HG02840 (cell line): ENCODE measurements at regions not wholly inside any gene's neighbourhood (a gene's known extent, or its start where the extent isn't known, plus 50 kb on each side); places are given as distances from the start of the nearest gene placed in this dataset.
"Not testable (repeated sequence)": the region's sequence is repeated elsewhere in the genome, so short reads cannot be mapped to it uniquely, and the experiment has no call there.

Experiments
- ATAC-seq: cut with Tn5 transposase; IDR thresholded peaks from one replicate; pipeline ENCODE4 v1.9.1; 2021; ENCODE audit warnings: mild to moderate bottlenecking, moderate library complexity, moderate number of reproducible peaks; ENCODE audit not compliant: unreplicated experiment, low FRiP score

DNA sequence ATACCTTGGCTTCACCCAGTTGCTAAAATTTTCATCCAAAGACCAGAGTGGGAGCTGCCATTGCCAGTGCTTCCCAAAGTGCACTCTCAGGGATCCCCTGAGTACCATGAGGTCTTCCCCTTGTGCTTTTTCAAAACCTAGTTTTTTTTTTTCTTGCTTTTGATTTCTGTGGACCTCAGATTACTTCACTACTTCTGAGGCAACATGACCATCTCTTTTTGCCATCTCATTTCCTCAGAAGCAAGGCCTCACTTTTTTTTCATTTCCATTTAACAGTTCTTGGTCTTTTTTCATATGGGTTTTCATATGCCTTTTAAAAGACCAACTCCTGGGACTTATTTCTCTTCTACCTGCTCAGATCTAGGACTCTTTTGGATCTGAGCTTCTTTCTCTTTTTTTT, 64.1 kb upstream of the MMS22L start:
- no peak for ATAC-seq

DNA sequence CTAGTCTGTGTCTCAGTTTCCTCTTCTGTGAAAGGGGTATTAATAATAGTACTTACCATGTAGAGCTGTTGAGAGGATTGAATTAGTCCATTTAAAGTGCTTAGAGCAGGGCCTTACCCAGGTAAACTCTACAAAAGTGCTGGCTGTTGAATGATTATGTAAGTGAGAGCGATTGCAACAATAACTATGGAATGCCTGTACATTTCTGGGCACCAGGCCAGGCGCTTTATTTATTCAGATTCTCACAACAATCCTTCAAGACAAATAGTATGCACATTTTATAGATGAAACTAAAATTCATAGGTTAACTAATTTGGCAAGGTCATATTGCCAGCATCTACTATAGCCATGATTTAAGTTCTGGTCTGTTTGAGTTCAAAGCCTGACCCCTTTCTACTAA, 78.3 kb upstream of the MMS22L start:
- ATAC-seq, result no peak

DNA sequence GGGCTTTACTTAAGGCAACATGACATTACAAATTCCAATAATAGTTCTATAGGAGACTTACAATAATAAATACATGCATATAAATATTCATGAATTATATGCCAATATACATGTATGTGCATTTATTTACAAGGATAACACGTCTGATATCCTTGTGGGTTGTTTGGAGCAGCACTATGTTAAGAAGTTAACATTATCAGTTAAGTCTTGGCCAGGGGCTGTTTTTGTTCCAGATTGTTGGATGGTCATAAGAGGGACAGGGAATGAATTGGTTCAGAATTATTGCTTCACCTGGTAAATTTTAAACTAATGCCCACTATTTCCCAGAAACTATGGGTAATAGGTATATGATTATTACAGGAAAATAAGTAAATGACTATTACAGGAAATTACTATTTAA, 81.3 kb upstream of the MMS22L start:
- no peak for ATAC-seq

DNA sequence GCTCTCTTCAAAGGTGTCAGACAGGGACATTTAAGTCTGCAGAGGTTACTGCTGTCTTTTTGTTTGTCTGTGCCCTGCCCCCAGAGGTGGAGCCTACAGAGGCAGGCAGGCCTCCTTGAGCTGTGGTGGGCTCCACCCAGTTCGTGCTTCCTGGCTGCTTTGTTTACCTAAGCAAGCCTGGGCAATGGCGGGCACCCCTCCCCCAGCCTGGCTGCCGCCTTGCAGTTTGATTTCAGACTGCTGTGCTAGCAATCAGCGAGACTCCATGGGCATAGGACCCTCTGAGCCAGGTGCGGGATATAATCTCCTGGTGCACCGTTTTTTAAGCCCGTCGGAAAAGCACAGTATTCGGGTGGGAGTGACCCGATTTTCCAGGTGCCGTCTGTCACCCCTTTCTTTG, 99.1 kb upstream of the MMS22L start:
- ATAC-seq, result not testable (repeated sequence)

DNA sequence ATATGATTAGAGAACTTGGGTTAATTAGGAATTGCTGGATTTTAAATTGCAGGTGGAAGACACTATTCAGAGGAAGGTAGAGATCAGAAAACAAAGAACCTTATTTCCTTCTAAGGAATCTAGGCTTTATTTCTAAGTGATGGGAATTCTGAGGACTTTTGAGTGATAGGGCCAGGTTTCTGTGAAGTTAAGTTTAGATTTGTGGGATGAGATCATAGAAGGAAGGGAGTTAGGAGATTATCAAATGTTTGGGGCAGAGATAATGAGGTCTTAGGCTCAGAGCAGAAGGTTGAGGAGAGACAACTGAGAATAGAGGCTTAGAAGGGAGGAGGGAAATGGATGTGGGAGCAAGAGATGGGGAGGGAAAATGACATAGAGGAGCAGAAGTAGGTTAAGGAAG, 109.7 kb upstream of the MMS22L start:
- ATAC-seq, result no peak

DNA sequence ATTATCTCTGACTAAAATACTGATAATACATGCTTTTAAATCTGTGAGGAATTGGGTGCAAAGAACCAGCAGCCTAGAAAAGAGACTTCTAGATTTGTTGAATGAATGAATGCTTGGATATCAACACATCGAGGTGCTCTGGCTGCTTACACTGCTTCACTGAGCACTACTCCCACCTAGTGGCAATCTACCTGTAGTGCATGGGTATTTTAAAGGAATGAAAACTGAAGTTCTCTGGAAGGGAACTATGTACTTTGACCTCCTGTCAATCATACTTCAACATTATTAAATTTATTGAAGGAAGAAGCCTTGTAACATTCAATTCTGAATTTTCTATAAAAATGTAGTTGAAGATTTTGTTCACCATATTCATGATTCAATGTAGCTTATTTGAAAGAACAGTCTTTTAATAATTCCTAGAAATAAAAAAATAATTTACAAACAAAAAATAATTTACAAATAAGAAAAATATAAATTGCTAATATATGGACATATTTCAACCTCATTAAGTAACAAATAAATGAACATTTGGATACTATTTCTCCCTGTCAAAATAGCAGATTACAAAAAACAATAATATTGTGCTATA, 111.2 kb upstream of the MMS22L start:
- no peak for ATAC-seq

DNA sequence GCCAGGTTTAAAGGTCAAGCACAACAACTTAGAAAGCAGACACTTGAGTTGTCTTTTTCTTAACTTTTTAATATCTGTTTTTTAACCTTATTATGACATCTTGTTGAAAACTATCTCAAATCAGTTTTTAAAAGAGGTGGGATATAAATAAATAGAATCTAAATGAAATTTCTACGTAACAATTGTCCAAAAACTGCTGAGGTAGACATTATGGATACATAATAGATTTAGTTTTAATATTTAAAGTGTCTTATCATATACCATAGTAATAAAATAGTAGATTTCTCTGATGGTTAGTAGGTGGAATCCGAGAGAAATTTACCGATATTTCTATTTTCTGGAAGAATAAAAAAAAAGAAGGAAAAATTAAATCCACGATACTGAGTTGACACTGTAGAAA, 113.9 kb upstream of the MMS22L start:
- no peak for ATAC-seq

DNA sequence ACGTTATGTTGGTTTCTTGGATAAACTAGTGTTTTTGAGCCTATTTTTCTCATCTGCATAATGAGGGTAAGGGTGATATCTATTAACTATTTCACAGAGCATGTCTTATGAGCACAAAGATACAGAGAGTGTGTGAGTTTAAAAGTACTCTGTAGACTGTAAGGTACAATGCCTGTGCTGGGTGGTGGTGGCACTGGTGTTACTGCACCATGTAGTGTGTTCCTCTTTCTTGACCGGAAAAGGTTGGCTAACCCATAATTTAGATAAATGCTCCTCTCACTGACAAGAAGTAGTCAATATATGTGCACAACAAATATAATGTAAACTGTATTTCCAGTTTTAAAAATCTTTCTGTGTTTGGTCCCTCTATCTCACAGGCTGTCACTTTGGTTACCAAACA, 116.2 kb upstream of the MMS22L start:
- no peak for ATAC-seq

DNA sequence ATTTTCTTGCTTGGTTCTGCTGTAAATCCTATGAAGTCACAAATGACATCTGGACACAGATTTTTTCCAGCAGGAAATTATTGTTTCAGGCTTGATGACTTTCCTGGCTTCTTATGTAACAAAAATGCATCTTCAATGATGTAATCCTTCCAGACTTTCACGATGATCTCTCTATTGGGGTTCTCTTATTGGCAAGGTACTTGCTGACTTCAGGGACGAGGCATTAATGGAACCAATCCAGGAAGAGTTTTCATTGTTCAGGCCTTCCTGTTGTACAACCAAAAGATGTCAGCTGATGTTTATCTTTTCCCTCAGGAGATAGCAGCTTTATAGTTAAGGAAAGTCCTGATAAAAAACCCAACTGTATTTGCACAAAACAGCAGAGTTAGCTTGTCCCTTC, 118.5 kb upstream of the MMS22L start:
- ATAC-seq, result no peak

DNA sequence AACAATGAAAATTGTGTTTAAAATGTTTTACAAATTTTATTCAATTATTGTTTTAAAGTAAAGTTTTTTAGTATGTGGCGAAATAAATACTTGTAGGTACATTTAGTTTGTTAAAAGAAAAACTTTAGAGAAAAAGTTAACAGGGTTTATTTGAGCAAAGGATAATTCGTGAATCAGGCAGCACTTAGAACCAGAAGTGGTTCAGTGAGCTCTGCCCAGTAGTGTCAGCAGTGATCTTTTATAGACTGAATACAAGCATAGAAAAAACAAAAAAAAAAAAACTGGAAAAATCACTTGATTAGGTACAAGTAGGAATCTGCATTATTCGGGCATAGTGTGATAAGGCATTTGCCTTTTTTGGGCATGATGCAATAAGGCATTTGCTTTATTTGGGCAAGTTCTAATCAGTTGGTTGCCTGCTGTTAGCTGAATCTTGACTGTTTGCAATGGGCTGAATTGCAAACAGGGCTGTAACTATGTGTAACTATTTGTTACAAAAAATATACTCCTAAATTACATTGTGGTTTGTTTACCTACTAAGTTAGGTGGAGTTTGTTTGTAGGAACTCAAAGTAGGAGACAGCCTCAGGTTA, 122.9 kb upstream of the MMS22L start:
- ATAC-seq, result no peak

DNA sequence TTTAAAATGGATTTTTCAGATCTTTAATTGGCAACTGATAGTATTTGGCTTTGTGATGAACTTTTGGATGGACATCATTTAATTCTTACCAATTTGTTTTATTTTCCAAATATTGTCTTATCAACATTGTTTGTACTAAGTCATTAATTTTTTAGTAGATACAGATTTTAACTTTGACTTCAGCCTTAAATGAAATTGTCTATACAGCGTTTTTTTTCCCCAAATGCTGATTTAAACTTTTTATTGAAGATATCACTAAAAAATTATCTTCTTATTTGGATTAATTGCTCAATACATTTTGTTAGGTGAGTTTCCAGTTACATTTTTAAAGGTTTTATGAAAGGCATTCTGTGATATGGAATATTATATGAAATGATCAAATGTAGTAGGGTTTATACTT, 123.6 kb upstream of the MMS22L start:
- ATAC-seq, result no peak

DNA sequence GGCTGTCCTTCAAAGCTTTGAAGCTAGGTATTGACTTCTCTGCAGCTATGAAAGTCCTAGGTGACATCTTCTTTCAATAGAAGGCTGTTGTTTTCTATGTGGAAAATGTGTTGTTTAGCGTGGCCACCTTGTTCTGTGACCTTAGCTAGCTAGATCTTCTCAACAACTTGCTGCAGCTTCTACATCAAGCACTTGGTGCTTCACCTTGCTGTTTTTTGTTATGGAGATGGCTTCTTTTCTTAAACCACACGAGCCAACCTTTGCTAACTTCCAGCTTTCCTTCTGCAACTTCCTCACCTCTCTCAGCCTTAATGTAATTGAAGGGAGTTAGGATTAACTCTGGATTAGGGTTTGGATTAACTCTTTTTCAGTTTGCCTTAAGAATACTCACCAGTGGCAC, 128.6 kb upstream of the MMS22L start:
- no peak for ATAC-seq

DNA sequence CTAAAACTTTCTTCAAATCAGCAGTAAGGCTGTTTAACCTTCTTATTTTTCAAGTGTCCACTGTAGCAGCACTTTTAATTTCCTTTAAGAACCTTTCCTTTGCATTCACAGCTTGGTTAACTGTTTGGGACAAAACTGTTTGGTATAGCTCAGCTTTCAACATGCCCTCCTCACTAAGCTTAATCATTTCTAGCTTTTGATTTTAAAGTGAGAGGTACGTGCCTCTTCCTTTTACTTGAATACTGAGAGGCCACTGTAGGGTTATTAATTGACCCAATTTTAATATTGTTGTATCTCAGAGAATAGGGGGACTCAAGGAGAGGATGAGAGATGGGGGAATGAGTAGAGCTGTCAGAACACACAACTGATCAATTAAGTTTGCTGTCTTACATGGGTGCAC, 129.5 kb upstream of the MMS22L start:
- ATAC-seq, result no peak

DNA sequence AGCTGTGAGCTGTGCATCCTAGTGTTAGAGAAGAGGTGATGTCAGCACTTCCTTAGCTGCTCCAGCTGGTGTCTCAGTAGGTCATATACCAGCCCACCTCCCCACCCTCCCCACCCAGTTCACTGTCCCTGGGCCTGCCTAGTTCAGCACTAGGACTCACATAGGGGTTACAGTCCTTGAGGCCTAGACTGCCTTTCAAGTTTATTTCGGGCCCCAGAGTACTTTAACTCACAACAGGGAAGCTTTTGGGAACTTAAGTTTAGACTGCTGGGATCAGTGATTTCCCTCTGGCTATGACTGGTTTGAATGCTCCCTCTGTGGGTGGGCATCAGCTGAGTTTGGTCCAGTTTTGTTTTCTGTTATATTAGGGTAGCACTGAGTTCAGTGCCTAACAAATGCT, 139.2 kb upstream of the MMS22L start:
- no peak for ATAC-seq

DNA sequence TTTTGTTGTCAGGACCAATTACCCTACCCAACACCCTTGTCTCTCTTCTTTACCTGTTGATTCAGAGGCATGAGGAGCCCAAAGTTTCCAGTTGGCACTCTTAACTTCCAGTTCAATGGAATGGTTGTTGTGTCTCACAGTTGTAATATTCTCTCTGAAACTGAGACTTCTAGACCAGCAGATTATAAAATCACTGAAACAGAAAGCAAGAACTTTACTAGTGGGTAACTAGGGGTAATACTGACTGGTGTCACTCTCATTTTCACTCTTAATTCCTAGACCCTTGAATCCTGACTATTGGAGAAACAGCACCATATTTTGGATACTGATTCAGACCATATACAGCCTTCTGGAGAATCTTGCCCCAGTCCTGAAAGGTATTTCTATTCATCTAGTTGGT, 140.2 kb upstream of the MMS22L start:
- no peak for ATAC-seq

DNA sequence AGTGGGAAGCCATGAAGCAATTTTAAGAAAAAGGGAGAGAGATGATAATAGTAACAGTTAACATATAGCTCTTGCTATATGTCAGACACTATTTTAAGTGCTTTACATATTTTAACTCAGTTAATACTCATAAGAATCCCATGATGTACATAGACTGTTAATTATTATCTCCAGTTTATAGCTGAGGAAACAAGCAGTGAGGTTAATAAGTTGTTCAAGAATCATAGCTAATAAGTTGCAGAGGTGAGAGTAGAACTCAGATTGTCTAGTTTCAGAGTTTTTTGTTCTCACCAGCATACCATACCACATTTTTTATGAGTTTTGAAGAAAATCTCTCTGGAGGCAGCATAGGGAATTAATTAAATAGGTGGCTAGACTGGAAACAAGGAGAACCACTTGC, 144.6 kb upstream of the MMS22L start:
- ATAC-seq, result peak; percentile 75

DNA sequence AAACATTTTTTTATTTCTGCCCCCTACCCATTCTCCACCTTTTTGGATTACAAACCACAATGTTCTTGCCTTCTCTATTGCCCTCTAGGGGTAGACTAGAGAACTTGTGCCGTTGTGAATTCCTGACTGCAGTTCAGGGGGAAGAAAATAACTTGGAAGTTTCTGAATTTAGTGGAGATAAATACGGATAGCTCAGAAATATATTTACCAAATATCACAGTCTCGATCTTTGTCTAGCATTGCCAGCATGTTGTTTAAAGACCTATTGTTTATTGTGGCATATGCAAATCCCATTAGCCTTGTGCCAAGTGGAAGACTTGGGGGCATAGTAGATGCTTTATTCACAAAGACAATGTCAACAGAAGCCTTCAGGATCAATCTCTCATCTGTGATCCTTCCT, 154.1 kb upstream of the MMS22L start:
- no peak for ATAC-seq

DNA sequence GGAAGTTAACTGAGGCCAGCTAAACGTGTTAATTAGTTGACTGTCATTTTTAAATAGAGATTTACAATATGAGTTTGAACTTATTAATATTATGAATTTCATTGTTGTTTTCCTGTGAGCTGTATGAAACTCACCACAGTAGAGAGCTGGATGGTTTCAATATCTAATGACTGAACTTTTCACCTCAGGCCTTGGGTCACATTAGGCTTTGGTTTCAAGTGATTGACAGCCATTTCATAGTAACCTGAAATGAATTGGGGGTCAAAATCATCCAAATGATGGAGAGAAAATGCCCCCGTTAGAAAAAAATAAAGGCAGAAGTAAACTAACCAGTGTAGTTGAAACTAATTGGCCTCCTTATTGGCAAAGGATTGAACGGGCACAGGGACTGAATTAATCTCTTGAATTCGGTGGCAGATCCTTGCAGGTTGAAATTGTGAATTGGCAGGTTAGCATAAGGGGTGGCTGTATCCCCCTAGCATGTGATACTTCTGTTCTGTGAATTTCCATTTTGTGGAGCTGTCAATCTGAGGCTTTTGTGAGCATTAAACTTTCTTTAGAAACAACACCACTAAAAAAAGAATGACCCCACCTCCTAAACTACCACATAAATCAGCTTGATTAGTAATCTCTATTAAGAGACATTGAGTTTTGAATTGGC, 155.1 kb upstream of the MMS22L start:
- ATAC-seq, result no peak

DNA sequence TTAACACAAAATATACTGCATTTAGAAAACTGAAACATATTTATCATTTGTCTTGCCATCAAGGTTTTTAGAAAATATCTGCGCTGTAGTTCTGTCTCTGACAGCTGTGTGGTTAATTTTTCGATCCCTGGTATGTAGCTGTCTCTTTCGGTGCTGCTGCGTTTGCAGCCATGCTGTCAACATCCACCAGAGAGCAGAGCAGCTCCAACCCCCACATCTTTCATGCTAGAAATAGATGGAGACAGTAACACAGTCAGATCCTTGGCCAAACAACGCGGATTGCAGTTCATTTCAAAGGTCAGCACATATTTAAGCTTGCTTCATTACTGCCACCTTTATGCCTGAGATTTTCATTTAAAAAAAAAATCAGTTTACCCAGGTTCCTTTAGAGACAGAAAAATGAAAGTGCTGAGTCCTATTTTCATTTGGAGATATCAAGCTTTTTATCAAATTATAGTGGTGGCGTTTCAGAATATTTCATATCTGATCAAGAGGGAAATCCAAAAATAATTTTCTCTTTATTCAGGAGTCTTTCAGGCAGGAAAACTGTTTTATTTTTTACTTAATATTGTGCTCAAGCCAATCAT, 157.7 kb upstream of the MMS22L start:
- ATAC-seq, result no peak

DNA sequence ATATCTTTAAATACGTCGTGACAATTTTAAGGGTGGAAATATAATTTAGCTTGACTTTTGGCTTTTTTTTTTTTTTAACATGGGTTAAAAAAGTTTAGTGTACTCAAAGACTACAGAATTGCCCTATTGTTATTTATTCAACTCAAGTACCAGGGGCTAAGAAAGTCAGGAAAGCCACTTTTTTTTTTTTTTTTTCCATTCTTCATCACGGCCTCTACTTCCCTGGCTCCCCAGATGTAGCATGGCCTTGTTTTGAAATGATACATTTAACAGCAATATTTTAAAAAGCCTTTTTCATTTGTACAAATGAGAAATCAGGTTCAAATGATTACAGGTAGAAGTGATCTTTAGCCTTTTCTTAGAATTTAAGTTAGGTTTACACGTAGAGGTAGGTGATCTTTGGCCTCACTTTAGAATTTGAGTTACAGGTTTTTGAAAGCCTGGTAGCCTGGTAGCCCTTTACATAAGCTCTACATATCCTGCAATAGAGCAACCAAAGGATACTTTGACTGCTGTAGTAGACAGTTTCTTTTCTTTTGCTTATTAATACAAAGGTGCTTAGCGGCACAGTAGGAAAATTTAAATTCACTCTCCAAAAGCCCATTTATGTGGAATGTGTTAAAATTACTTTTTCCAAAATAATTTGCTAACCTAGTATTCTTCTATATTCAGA, 160.5 kb upstream of the MMS22L start:
- ATAC-seq, result no peak

DNA sequence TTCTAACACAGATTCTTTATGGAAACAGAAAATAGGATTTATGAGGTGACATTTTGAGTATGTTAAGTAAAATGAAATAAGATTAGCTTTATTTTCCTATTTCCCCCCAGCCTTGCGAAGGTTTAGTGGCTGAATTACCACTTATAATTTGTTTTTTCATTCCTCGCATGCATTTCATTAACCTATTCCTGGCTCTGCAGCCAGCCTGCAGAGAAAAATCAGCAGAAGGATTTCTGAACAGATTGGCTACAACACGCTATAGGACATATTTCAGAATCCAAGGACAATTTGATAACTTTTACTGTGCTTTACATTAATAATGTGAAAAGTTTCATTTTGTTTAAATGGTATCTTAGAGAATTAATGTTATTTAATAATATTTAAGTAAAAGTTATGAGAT, 162.4 kb upstream of the MMS22L start:
- ATAC-seq, result no peak
